ENCODE measurements at regions not wholly inside any gene's neighbourhood (a gene's known extent, or its start where the extent isn't known, plus 50 kb on each side); places are given as distances from the start of the nearest gene placed in this dataset.

DNA sequence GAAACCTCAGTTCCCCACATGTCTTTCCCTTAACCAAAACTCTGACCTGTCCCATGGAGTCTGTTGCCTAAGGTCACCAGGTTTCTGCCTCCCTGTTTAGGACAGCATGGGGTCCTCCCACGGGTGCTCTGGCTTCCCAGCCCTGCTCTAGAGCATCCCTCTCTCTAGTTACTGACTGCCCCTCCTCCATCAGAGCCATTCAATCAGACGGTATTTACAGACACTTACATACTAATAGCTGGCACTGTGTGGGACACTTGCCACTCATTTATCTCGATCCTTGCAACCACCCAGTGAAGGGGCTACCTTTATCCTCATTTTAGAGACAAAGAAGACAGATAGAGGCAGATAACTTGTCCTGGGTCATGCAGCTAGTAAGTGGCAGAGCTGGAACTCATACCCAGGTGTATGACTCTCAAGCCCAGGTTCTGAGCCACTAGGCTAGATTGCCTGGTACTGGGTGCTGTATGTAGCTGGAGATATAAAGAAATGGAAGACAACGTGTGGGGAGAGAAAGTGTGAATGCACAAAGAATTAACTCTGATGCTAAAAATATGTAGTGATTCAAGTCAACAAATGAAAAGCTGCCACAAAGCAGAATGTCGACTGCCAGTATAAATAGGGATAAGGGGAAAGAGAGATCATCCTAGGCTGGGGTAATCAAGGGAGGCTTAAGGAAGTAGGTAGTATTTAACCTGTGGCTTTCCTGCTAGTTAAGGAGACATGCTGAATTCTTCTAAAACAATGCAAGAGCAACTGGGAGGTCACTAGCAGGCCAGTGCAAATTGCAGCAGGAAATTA lies 52.5 kb upstream of the PDE8B start:
- no peak for DNase-seq (ENCODE audit: low spot score)
- TF ChIP-seq, protein P1, sequence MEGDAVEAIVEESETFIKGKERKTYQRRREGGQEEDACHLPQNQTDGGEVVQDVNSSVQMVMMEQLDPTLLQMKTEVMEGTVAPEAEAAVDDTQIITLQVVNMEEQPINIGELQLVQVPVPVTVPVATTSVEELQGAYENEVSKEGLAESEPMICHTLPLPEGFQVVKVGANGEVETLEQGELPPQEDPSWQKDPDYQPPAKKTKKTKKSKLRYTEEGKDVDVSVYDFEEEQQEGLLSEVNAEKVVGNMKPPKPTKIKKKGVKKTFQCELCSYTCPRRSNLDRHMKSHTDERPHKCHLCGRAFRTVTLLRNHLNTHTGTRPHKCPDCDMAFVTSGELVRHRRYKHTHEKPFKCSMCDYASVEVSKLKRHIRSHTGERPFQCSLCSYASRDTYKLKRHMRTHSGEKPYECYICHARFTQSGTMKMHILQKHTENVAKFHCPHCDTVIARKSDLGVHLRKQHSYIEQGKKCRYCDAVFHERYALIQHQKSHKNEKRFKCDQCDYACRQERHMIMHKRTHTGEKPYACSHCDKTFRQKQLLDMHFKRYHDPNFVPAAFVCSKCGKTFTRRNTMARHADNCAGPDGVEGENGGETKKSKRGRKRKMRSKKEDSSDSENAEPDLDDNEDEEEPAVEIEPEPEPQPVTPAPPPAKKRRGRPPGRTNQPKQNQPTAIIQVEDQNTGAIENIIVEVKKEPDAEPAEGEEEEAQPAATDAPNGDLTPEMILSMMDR (IDR thresholded peaks at IDR 0.05), result no peak
- no peak overlapping the region for H3K27ac ChIP-seq

GRCh38 chr5:77156379-77156778 lies 54.1 kb upstream of the PDE8B start:
- no peak overlapping the region for H3K4me3 ChIP-seq
- H3K27ac ChIP-seq, result no peak overlapping the region
- no peak for DNase-seq (ENCODE audit: low spot score)

More for the DNA sequence above, 52.5 kb upstream of the PDE8B start:
- H3K4me3 ChIP-seq, result no peak overlapping the region

DNA sequence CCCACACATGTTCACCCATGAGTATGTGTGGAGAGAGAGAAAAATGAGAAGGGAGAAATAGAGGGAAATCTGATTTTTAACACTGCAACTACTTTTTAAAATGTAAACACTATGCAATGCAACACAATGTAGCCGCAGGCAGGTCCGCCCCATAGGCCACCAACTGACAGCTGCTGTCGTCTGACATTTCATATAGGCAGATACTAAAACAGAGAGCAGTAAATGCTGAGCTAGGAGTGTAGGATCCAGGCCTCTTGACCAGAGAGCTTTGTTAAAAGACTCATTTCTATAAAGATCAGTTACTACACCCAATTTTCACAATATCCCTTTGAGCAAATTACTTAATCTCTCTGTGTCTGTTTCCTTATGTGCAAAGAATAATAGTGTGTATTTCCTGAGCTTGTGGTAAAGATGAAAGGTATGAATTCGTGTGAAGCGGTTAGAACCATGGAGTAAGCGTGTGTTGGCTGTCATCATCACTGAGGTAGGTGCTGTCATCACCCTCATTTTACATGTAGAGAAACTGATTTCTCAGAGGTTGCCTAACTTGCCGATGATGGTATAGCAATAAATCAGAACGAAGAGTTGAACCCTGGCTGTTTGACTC lies 55.2 kb upstream of the PDE8B start:
- no peak for DNase-seq (ENCODE audit: low spot score)
- H3K4me3 ChIP-seq, result no peak overlapping the region
- no peak overlapping the region for H3K27ac ChIP-seq
- TF ChIP-seq, protein P1 (IDR thresholded peaks at IDR 0.05), result no peak

More at GRCh38 chr5:77156379-77156778, 54.1 kb upstream of the PDE8B start:
- TF ChIP-seq, protein P1 (IDR thresholded peaks at IDR 0.05), result no peak

GRCh38 chr5:77152441-77152840 lies 58.0 kb upstream of the PDE8B start:
- DNase-seq (ENCODE audit: low spot score), result no peak

DNA sequence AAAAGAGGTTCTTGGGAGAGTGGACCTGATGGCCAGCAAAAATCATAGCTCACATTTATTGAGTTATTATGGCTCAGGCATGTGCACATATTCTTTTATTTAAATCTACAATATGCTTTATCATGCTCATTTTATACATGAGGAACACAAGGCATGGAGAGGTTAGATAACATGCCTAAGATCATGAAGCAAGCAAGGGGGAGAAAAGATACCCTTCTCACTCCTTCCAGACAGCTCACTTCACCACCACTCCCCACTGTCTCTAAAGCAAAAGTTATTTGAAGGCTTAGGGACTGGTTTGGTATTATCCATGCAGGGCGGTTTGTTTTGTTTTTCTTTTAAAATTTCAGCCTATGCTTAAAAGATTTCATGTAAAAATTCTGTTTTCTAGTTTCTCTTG lies 59.0 kb upstream of the PDE8B start:
- no peak overlapping the region for H3K4me3 ChIP-seq
- no peak overlapping the region for H3K27ac ChIP-seq
- TF ChIP-seq, protein P1 (IDR thresholded peaks at IDR 0.05), result no peak
- no peak for DNase-seq (ENCODE audit: low spot score)

More at GRCh38 chr5:77152441-77152840, 58.0 kb upstream of the PDE8B start:
- Histone ChIP-seq H3K4me3 (no peak overlapping the region), H3K27ac (no peak overlapping the region)
- TF ChIP-seq, protein P1 (IDR thresholded peaks at IDR 0.05), result no peak

GRCh38 chr5:77146896-77147295 lies 59.8 kb upstream of the ZBED3 start:
- no peak for DNase-seq (ENCODE audit: low spot score)
- TF ChIP-seq, protein P1 (IDR thresholded peaks at IDR 0.05), result no peak
- Histone ChIP-seq H3K4me3 (no peak overlapping the region), H3K27ac (no peak overlapping the region)

DNA sequence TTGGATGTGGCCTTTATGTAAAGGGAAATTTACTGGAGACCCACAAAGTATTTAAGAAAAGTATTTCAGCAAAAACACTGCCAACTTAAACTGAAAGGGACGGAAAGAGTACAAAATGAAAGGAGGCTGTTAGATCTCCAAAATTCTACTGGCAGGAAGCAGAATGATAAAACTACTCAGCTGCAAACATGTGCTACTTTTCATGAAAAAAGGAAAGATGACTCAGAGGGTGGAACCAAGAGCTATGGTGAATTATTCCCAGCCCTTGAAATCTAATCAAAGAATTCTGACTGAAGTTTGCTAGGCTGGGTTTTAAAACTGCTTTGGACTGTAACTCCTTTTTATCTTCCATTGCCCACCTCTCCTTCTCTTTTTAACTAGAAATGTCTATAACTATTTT lies 58.6 kb upstream of the ZBED3 start:
- TF ChIP-seq, protein P1 (IDR thresholded peaks at IDR 0.05), result no peak
- Histone ChIP-seq H3K4me3 (no peak overlapping the region), H3K27ac (no peak overlapping the region)
- DNase-seq (ENCODE audit: low spot score), result no peak
